ENCODE measurements at regions not wholly inside any gene's neighbourhood (a gene's known extent, or its start where the extent isn't known, plus 50 kb on each side); places are given as distances from the start of the nearest gene placed in this dataset.
"Not testable (repeated sequence)": the region's sequence is repeated elsewhere in the genome, so short reads cannot be mapped to it uniquely, and the experiment has no call there.

DNA sequence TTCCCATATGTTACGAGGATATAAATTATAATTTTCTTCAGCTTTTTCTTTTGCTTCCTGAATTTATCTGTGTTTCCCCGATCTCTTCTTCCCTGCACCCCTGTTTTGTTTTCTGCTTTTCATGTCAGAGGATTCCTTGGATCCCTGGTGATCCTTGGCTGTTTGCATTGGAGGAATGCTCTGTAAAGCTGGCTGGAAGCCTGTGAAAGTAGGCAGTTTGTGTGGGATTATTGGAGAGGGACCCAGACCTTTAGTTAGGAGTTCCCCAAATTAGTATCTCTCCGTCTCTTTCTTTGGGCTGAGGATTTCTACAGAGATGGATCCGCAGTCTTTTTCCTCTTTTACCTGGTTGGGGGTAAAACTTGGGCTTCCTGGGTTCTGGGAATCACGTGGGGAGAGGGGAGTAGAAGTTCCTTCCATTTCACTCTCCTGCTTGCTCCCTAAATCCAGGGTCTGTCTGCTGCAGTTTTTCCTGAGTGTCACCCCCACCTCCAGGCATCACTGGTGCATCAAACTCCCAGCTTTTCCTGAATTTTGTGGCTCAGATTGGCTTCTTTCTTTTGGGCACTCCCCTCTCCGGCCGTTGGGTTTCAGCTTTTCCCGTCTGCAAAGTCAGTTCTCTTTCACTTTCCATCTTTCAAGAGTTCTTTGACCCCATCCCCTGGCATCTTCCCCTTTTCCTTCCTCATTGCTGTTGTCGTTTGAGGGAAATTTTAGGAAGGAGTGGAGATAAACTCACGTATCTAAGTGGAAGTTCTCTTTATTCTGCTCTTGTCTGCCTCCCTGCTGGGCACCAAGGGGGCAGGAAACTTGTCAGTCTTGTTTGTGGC, 79.1 kb upstream of the ALX4 start:
- no peak for DNase-seq

DNA sequence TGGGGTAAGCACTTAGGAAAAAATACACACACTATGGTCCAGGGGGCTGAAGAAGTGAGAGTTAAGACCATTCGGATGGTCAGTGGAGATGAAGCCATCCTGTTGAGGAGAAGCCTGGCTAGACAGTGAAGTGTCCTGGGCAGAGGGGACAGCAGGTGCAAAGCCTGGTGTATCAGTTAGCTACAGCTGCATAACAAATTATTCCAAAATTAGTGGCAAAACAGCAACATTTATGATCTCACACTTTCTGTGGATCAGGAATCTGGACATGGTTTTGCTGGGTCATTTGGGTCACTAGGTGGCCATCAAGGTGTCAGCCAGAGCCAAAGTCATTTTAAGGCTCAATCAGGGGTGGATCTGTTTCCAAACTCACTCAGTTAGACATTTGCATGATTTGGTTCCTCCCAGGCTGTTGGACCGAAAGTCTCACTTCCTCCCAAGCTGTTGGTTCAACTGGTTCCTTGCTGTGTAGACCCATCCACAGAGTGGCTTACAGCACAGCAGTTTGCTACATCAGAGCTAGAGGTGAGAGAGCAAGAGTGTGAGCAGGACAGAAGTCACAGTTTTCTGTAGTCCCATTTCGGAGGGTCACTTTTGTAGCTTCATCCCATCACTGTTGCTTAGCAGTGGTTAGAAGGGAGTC, 80.1 kb upstream of the ALX4 start:
- DNase-seq, result no peak

DNA sequence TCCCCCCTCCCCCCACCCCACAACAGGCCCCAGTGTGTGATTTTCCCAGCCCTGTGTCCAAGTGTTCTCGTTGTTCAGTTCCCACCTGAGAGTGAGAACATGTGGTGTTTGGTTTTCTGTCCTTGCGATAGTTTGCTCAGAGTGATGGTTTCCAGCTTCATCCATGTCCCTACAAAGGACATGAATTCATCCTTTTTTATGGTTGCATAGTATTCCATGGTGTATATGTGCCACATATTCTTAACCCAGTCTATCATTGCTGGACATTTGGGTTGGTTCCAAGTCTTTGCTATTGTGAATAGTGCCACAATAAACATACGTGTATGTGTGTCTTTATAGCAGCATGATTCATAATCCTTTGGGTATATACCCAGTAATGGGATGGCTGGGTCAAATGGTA, 81.1 kb upstream of the ALX4 start:
- not testable (repeated sequence) for DNase-seq

DNA sequence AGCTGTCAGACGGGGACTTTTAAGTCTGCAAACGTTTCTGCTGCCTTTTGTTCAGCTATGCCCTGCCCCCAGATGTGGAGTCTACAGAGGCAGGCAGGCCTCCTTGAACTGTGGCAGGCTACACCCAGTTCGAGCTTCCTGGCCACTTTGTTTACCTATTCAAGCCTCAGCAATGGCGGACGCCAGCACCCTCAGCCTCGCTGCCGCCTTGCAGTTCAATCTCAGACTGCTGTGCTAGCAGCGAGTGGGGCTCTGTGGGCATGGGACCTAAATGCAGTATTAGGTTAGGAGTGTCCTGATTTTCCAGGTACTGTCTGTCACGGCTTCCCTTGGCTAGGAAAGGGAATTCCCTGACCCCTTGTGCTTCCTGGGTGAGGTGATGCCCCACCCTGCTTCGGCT, 86.8 kb upstream of the ALX4 start:
- DNase-seq, result not testable (repeated sequence)

DNA sequence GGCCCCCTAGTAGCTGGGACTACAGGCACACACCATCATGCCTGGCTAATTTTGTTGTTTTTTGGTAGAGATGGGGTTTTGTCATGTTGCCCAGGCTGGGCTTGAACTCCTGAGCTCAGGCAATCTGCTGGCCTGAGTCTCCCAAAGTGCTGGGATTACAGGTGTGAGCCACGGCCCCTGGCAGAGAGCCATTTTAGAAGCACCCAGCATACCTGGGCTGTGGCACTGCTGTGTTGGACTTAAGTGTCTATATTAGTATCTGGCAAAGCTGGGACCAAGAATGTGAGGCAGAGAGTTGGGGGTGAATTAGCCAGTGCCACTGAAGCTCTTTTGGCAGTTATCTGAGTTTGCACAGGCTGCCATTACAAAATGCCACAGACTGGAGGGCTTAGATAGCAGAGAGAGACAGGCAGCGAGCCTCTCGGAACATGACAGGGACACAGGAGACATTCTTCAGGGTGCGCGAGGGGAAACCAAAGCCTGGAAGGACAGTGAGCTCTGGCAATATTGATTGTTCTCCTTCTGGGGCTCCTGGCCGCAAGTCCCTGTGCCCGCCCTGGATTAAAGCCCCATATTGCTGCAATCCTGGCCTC, 87.7 kb upstream of the ALX4 start:
- DNase-seq, result peak; percentile 65

DNA sequence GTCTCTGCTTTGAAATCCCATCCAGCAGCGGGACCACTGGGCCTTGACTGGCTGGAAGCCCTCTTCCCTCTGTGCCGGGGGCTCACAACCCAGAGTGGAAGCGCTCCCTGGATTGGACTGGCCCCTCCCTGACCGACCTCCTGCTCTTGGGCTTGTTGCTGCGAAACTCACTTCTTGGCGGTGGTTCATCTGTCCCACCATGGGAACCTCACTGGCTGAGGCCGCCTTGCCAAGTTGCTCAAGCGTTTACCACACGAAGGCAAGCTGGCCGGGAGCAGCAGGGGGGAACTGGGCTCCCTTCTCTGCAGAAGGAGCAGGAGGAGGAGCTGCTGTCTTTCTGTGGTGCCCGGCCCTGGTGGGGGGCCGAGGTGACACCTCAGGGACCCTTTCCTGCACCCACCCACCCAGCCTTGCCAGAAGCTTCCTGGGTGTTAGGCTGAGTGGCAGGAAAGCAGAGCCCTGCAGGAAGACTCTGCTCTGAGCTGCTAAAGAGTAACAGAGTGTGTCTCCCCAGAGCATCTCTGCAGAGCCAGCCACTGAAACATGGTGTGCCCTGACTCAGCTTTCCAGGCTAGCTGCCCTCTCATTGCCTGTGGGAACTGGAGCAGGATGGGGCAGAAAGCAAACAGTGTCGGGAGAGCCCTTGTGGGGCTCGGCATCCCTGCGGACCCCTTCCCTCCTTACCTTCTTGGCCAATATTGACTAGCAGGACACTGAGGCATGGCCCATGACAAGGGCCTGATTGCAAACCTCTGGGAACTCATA, 88.5 kb upstream of the ALX4 start:
- DNase-seq, result peak; percentile 87

DNA sequence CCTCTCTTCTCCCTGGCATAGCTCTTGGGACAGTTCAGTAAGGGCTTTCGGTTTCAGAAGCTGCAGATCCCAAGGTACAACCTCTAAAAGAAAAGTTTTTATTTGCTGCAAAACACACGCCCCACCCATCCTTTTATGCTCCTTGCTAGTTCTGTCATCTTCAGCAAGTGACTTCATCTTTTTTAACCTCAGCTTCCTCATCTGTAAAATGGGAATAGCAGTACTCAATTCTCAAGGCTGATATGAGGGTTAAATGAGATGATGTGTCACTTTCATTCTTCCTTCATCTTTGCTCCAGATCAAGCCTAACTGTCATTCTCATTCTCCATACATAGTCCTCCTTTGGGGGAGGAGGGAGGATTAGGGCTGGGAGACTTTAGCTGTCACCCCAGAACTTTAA, 90.0 kb upstream of the ALX4 start:
- no peak for DNase-seq

DNA sequence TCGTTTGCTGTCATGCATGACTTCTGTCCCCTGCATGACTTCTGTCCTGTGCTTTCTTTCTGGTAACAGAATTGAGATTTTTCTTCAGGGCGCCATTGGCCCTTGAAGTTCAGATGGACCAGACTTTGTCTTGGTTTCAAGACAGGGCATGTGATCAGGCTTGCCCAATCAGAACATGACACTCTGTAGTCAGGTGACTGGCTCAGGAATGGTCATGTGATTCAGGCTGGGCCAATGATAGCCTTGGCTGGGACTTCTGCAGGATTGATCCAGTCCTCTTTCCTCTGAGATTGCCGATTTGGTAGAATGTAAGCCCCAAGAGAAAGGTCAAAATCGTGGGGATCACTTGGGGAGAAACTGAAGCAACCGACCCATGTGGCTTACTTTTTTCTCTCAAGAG, 90.5 kb upstream of the ALX4 start:
- no peak for DNase-seq

DNA sequence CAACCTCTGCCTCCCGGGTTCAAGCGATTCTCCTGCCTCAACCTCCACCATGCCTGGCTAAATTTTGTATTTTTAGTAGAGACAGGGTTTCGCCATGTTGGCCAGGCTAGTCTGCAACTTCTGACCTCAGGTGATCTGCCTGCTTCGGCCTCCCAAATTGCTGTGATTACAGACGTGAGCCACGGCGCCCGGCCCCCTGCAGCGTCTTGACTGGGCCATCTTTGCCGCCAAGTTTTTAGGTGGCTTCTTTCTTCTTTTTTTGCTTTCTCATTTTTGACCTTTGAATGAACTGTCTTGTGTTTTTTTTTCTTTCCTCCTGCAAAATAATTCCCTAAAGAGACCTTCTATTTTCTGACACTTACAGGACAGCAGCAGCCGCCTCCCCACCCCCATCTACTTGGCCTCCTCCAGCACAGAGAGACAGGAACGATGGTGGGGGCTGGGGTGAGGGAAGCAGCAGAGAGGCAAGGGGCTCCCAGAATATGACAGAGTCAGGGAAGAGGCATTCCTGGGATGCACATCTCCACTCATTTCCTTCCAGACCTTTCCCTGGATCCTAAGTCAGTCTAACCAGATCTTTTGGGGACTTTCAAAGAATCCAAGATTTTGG, 92.6 kb upstream of the ALX4 start:
- no peak for DNase-seq

DNA sequence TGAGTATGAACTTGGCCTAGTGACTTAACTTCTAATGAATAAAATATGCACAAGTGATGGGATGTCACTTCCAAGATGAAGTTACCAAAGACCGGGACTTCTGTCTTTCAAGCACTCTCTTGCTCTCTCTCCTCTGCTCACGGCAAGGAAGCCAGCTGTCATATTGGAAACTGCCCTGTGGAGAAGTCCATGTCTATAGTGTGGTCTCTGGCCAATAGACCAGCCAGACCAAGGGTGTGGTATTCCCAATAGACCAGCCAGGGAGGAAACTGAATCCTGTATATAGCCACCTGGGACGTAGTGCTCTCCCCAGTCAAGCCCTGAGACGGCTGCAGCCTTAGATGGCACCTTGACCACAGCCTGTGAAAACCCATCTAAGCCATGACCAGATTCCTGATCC, 93.2 kb upstream of the ALX4 start:
- no peak for DNase-seq

DNA sequence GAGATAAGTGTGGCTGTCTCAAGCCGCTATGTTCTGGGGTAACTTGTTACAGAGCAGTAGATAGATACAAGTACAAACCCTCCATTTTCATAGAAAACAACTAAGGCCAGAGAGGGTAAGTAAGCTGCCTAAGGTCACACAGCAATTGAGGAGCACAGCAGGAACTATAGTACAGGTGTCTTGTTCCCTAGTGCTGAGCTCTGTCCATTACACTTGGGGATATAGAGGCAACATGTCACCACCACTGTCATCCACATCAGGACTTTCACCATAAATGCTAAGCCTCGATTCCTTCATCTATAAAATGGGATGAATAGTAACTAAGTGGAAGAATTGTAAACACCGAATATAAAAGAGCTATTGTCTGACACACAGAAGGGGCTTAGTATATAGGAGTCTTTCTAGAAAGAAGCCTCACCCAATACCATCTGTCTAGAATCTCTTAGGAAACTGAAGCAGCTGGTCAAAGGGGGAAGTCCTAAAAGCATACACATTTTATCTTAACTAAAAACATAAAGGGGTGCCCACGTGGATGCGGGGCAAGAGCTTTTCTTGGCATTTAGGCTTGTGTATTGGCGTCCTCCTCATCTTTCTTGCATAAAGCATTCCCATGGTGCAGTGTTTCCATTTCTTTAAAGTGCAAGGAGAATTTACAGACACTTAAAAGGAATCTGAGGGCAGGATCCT, 93.8 kb upstream of the ALX4 start:
- no peak for DNase-seq

DNA sequence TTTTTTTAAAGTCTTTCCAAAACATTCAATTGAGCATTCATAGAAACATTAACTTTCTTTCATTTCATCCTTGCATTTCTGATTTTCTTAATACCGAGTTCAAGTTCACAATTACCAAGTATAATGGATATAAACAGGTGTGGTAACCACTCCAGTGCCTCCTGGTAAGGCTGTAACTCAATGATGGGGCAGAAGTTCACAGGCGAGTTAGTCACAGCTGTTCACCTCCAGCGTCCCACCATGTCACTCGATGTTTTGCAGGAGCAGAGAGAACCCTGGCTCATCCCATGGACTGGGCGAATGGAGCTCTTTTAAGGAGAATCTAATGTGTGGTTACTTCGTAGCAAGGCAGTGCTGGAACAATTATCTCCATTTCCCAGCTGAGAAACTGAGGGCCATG, 94.4 kb upstream of the ALX4 start:
- no peak for DNase-seq

DNA sequence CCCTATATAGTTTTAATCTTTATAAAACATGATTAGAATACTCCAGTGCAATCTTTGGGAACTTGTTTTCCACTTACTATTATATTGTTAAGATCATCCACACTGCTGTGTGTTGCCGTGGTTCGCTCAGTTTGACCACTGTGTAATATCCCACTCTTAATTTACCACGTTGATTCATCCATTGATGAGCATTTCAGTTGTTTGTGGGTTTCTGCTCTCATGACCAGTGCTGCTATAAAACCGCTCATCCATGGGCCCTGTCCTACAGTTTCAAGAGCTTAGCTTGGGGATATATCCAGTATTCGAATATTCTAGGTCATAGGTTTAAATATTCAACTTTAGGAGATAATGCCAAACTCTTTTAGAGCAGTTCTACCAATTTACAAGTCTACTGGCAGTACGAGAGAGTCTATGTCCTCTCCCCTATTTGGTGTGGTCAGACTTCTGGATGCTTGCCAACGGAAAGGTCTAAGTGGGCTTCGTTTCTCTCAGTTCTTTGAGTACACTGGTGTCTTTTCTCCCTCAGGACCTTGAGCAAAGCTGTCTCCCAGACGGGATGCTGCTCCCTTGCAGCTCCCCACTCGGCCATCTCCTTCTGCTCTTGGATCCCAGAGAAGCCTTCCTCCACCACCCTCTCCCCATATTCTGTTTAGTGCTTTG, 94.9 kb upstream of the ALX4 start:
- DNase-seq, result no peak

DNA sequence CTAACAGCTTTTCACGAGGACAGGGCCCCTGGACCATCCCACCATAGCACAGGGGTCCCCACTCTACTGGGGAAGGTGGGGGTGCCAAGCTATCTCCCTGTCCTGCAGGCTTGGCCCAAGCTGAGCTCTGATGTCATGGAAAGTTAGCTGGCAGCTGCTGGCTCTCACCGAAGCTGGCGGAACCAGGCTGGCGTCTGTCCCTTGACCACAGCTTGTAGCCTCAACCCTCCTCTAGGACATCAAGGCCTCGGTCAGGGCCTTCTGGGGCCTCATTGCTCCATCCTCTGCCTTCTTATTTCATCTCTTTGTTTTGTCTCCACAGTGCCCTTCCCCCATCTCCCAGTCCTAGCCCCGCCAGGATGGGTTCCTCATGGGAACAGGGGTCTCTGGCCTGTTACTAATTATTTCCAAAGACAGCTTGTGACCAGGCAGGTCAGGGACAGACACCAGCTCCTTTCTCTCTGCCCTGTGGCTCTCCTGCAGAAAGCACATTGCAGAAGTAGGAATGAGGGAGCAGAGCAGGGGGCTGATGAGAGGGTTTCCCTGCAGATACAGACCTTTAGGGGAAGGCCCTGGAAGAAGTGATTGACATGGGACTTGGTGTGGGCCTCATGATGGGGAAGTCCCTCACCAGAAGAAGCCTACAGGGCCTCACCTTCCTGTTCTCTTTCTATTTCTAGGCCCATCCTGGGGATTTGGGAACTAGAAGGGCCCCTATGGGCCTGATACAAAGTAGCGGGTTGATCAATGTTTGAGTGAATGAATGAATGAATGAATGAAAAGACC, 97.5 kb upstream of the ALX4 start:
- no peak for DNase-seq

DNA sequence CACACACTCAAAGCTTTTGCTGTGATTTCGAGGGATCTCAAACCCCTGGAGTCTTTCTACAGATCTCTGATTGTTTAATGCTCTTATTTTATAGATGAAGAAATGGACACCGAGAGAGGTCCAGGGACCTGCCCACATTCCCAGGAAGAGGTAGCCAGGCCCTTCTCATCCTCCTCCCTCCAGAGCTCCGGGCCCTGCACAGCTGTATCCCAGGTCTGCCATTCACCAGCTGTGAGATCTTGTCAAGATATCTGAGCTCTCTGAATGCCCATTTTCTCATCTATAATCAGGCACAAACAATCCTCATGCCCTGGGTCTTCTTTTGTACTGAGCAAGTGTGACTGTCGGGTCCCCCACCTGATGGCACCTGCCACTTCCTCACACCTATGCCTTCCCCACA, 98.2 kb upstream of the ALX4 start:
- DNase-seq, result no peak

DNA sequence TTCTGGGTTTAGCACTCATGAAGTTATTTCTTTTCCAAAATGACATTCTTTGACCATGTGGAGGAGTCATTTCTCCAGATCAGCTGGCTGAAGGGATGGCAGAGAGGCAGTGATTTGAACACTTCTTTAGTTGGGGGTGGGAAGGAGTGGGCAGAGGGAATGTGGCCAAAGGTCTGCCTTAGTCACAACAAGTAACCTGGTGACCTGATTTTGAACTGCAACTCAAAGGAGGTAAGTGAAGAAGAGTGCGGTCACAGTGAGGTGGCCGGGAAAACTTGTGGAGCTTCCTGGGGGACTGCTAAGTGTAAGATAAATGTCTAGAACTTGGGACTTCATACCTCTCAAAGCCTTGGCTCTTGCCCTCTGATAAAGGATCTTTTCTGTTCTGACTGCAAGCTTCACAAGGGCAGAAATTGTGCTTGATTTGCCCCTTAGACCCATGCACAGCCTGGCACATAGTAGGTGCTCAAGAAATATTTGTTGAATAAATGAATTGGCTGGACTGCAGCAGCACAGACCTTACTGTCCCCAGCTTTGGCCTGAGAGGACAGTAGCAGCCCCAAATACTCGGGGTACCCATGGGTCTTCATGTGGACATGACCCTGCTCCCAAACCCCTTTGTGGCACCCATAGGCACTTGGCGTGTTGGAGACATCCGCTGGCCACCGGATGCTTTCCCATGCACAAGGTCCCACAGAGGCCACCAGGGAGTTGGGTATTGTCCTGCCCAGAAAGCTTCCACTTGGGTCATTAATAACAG, 99.0 kb upstream of the ALX4 start:
- DNase-seq, result no peak

DNA sequence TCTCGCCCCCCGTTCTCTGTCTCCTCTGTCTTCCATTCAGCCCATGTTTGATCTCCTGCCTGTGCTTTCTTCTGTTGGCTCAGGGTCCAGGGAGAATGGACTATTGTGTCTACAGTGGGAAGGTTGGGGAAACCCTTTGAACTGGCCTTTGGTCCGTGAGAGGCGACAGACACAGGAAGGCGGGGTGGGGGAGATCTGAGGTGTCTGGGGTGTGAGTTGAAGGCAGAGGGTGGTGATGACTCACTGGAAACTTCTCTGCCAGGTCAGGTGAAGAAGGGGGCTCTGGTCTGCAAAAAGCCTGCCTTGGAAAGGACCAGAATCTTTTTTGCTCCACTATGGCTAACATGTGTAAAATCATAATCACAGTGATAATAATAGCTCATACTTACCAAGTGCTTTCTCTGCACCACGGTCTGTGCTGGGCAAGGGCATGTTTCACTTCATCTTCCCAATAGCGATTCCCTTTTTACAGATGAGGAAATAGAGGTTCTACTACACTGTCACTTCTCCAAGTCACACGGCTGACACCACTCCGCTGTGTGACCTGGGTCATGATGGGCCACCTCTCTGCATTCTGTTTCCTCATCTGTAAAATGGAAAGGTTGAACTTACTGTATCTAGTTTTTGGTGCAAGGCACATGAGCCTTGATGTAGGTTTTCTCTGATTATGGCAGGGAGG, 99.8 kb upstream of the ALX4 start:
- no peak for DNase-seq

DNA sequence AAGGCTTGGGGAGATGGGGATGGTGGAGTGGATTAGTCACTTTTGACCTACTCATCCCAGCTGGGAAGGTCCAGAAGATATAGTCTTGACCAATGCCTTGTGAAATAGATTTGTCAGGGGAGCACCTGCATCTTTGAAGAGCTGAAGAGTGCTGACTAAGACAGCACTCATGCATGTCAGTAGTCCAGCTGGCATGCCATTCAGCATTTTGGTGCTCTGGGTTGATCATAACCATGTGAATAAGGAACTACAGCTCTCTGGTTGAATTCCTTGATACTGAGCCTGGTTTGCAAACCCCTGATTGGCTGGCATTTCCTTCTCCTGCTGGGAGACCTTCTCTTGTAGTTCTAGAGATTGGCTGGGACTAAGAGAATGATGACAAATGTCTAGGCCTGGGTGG, 106.8 kb upstream of the ALX4 start:
- no peak for DNase-seq

DNA sequence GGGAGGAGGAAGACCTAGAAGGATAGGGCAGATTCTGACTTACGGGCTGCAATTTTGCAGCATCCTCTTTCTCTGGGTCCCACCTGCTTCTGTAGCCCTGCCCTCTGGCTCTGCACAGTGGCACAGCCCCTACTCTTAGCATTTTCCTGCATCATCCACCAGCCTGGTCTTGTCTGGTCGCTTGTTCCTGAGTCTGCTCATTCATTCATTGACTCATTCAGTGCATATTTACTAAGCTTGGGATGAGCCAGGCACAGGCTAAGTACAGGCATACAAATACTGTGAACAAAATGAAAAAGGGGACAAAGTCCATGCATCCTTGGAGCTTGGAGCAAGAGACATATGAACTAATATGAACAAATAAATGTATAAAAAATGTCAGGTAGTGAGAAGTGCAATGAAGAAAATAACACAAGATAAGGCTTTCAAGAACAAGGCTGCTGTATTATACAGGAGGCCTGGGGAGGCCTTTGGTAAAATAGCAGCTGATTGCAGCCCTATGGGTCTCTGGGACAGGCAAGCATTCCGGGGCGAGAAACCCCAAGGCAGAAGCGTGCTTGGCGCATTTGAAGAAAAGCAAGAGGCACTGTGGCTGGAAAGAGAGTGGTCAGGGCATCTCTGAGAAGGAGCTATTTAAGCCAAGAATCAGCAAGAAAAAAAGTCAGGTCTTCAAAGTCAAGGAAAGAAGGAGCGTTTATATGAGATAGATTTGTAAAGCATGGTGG, 108.0 kb upstream of the ALX4 start:
- no peak for DNase-seq

Data from NCI-H446 treated with DMSO at 0.1 percent for 48 hours (cell line).